ENCODE measurements at regions not wholly inside any gene's neighbourhood (a gene's known extent, or its start where the extent isn't known, plus 50 kb on each side); places are given as distances from the start of the nearest gene placed in this dataset.
"Not testable (repeated sequence)": the region's sequence is repeated elsewhere in the genome, so short reads cannot be mapped to it uniquely, and the experiment has no call there.

DNA sequence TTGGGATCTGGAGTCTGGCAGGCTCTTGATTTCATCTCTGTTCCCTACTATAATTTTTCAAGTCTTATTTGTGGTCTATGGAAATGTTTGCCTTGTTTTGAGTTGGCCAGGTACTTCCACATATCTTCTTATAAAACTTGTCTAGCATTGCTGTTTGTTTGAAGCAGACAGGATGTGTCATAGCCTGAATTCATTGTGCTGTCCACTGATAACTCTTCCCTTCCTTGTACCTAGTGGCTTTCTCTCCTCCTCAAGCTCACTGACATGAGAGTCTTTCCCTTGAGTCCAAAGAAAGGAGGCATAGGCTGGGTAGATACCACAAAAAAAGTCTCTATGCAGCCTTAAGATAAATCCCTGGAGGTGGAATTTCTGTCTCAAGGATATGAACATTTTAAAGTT lies 59.2 kb upstream of the FAM241A start:
- TF ChIP-seq, protein P1, sequence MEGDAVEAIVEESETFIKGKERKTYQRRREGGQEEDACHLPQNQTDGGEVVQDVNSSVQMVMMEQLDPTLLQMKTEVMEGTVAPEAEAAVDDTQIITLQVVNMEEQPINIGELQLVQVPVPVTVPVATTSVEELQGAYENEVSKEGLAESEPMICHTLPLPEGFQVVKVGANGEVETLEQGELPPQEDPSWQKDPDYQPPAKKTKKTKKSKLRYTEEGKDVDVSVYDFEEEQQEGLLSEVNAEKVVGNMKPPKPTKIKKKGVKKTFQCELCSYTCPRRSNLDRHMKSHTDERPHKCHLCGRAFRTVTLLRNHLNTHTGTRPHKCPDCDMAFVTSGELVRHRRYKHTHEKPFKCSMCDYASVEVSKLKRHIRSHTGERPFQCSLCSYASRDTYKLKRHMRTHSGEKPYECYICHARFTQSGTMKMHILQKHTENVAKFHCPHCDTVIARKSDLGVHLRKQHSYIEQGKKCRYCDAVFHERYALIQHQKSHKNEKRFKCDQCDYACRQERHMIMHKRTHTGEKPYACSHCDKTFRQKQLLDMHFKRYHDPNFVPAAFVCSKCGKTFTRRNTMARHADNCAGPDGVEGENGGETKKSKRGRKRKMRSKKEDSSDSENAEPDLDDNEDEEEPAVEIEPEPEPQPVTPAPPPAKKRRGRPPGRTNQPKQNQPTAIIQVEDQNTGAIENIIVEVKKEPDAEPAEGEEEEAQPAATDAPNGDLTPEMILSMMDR (IDR thresholded peaks at IDR 0.05): no peak
- Histone ChIP-seq H3K27ac (no peak overlapping the region), H3K4me3 (no peak overlapping the region)
- DNase-seq (ENCODE audit: low spot score): no peak

DNA sequence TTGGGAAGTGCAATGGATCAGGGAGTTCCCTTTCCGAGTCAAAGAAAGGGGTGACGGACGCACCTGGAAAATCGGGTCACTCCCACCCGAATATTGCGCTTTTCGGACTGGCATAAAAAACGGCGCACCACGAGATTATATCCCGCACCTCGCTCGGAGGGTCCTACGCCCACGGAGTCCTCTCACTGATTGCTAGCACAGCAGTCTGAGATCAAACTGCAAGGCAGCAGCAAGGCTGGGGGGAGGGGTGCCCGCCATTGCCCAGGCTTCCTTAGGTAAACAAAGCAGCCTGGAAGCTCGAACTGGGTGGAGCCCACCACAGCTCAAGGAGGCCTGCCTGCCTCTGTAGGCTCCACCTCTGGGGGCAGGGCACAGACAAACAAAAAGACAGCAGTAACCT lies 58.6 kb upstream of the FAM241A start:
- H3K27ac ChIP-seq; H3K4me3 ChIP-seq; DNase-seq (ENCODE audit: low spot score): not testable (repeated sequence)

DNA sequence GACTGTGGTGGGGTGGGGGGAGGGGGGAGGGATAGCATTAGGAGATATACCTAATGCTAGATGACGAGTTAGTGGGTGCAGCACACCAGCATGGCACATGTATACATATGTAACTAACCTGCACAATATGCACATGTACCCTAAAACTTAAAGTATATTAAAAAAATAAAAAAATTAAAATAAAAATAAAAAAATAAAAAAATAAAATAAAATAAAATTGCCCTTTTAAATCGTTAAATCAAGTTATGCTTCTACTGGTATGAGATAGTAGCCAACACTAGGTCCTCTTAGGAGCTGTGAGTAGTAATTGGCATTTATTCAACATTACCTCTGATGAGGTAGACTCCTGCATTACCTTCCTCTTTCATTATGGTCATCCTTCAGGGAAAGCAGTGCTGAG lies 52.9 kb upstream of the FAM241A start:
- DNase-seq (ENCODE audit: low spot score); H3K27ac ChIP-seq; H3K4me3 ChIP-seq: not testable (repeated sequence)

DNA sequence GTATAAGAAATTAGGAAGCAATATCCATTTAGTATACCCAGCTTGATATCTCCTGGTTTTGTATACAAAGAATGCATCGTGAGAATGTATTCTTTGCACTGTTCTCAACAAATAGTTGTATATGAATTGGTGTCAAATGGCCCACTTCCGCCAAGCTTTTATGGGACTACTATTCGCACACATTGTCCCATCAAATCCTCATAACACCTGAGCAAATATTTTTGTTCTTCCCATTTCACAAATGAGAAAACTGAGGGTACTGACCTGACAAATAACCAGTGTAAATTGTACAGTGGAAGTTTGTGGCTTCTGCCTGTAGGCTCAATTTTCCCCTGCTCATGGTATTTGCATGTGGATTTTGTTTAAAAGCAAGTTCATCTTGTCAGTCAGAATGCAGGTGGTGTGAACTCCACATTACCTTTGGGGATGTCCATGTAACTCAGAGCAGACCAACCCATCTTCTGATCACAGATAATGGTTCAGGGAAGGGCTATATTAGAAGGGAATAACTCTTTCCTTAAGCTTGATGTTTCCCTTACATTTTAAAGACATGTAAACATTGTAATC lies 51.5 kb upstream of the FAM241A start:
- H3K27ac ChIP-seq: no peak overlapping the region
- no peak for DNase-seq (ENCODE audit: low spot score)
- H3K4me3 ChIP-seq: no peak overlapping the region
- TF ChIP-seq, protein P1 (IDR thresholded peaks at IDR 0.05): no peak

DNA sequence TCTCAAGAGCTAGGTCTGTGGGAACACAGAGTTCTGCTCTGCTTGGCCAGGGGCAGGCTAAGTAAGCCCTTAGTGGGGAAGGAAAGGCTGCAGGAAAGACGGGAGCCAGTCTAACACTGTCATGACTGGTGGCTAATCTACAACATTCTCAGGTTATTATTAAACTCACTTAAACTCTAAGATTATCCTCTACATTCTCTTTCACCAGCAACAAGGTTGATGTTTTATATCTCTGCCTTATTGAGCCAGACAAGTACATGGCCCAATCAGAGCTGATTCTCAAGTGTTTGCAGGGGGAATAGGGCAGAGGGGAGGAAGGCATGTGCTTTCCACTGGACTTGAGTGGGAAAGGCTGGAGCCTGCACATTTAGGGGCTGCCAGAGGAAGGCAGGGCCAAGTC lies 50.9 kb upstream of the FAM241A start:
- Histone ChIP-seq H3K4me3 (no peak overlapping the region), H3K27ac (no peak overlapping the region)
- TF ChIP-seq, protein P1 (IDR thresholded peaks at IDR 0.05): no peak
- DNase-seq (ENCODE audit: low spot score): no peak
